Natural killer cell (primary cell): ENCODE measurements at regions not wholly inside any gene's neighbourhood (a gene's known extent, or its start where the extent isn't known, plus 50 kb on each side); places are given as distances from the start of the nearest gene placed in this dataset.

ENCODE experiments used
- ATAC-seq, 3 donors: fragments of 150-1000 bp in 2 of 3; fragments of 200-7000 bp in 1 of 3; cut with Tn5 transposase; 1 replicate in 1 of 3; 2 replicates in 2 of 3; pipeline ENCODE4 v1.10.0; 2021; ENCODE audit warnings: mild to moderate bottlenecking in 2 of 3, moderate library complexity in 2 of 3
- DNase-seq, 2 donors: peaks; one replicate each; pipeline versions ENCODE4 v3.0.0 to v3.0.0-alpha.2; 2013 to 2021; ENCODE audit warnings: mixed read lengths in 1 of 2
- H3K27ac ChIP-seq: one replicate; pipeline ENCODE4 v1.5.1; 2013; ENCODE audit warnings: mild to moderate bottlenecking, low read length
- H3K27me3 ChIP-seq: one replicate; pipeline ENCODE4 v1.6.1; 2013; ENCODE audit warnings: low read length; ENCODE audit not compliant: control insufficient read depth, insufficient read depth
- H3K36me3 ChIP-seq: one replicate; pipeline ENCODE4 v1.6.1; 2013; ENCODE audit warnings: low read length; ENCODE audit not compliant: control insufficient read depth, insufficient read depth
- H3K4me1 ChIP-seq: one replicate; pipeline ENCODE4 v1.6.1; 2013; ENCODE audit warnings: low read length; ENCODE audit not compliant: control insufficient read depth, insufficient read depth
- H3K4me3 ChIP-seq: one replicate; pipeline ENCODE4 v1.5.1; 2013; ENCODE audit warnings: low read length
- H3K9me3 ChIP-seq: one replicate; pipeline ENCODE4 v1.6.1; 2013; ENCODE audit warnings: low read length; ENCODE audit not compliant: control insufficient read depth, insufficient read depth
- H3K27ac Mint-ChIP-seq, 2 donors: one replicate each; pipeline ENCODE4 v1.8.0; 2022; ENCODE audit warnings: mild to moderate bottlenecking in 2 of 2, mixed read lengths in 2 of 2, moderate library complexity in 1 of 2
- H3K27me3 Mint-ChIP-seq, 2 donors: one replicate each; pipeline ENCODE4 v1.8.0; 2022; ENCODE audit warnings: low read depth in 2 of 2, mixed read lengths in 2 of 2
- H3K36me3 Mint-ChIP-seq: one replicate; pipeline ENCODE4 v1.8.0; 2022; ENCODE audit warnings: mixed read lengths
- H3K4me1 Mint-ChIP-seq, 2 donors: one replicate each; pipeline ENCODE4 v1.8.0; 2022; ENCODE audit warnings: mixed read lengths in 2 of 2
- H3K4me3 Mint-ChIP-seq: one replicate; pipeline ENCODE4 v1.8.0; 2022; ENCODE audit warnings: mild to moderate bottlenecking, moderate library complexity, mixed read lengths
- H3K9me3 Mint-ChIP-seq, 2 donors: one replicate each; pipeline ENCODE4 v1.8.0; 2022; ENCODE audit warnings: mixed read lengths in 2 of 2
- CTCF ChIP-seq: fragments of 200-600 bp; IDR thresholded peaks from one replicate; pipeline ENCODE4 v1.8.0; 2022; ENCODE audit warnings: antibody characterized with exemption
- WGBS: methylation state at CpG from one replicate; pipeline ENCODE4 v1.1.7; 2013; ENCODE audit warnings: missing lambda C conversion rate; ENCODE audit not compliant: insufficient coverage; 5-methylcytosine and 5-hydroxymethylcytosine counted together
- intact Hi-C: fragments of 100-400 bp; cut with micrococcal nuclease; formaldehyde crosslinking; loops from one replicate; pipeline ENCODE4 v1.14.2; 2022

- no peaks in the 10 kb centered on the region for H3K36me3 ChIP-seq
- peaks cover 0 to 3% of the 10 kb centered on the region in 2 donors for H3K4me1 Mint-ChIP-seq
- ATAC-seq (no peak), DNase-seq (no peak)
- no peak overlapping the region for H3K4me3 ChIP-seq
- TF ChIP-seq CTCF = no peak
- no peaks in the 10 kb centered on the region for H3K9me3 Mint-ChIP-seq
- H3K9me3 ChIP-seq = no peaks in the 10 kb centered on the region
- H3K4me1 ChIP-seq = no peaks in the 10 kb centered on the region
- no peak overlapping the region for H3K27ac ChIP-seq
- H3K36me3 Mint-ChIP-seq = no peaks in the 10 kb centered on the region
- WGBS = 86% methylated on average over 4 of the region's 5 CpGs
- no peaks in the 10 kb centered on the region for H3K27me3 ChIP-seq
- intact Hi-C loops = no loop called here
- H3K4me3 Mint-ChIP-seq = no peak overlapping the region
- H3K27me3 Mint-ChIP-seq = no peaks in the 10 kb centered on the region
- H3K27ac Mint-ChIP-seq = no peak overlapping the region
Observed at GRCh38 chr20:40856653-40857052, 167.6 kb upstream of the MAFB start.

DNA sequence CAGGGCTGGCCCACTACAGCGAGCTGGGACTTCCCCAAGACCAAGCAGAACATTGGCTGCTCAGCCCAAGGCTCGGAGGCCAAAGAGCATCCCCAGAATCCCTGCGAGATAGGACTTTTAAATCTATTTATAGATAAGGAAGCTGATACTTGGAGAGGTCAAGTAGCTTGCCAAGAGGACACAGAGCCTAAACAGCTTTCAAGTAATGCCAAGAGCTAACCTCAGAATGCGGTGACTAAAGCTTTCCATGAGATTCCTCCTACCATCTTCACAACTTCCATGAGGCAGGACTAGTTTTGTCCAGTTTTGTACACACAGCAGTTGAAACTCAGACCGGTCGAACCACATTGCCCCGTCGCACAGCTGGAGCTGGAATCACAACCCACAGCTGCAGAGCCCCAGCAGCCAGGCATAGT is 168.1 kb upstream of the TOP1 start:
- H3K36me3 Mint-ChIP-seq = no peaks in the 10 kb centered on the region

DNA sequence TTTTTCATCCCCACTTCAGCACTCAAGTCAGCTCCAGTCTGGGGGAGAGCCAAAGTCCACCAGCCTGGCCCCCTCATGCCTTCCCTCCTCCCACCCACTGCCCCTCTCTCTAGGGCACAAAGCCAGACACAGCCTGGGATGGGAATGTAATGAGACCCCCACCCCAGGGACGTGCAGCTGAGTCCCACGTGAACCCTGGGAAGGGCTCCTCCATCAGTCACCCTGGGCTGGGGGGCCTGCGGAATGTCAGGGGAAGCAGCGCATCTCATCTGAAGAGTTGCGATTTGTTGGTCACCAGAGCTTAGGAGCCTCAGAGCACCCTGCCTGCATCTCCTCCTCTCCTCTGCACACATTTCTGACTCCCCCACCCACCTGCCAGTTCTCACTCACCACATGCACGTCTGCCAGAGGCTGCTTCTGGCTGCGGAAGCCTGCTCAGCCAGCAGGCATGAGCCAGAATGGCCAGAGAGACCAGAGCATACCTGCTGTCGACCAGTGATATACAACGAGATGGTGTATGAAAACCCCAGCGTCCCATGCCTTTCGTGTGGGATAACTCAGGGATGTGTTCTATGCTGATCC is 167.1 kb upstream of the TOP1 start:
- Histone ChIP-seq H3K4me1 (no peaks in the 10 kb centered on the region), H3K36me3 (no peaks in the 10 kb centered on the region), H3K27me3 (no peaks in the 10 kb centered on the region), H3K4me3 (no peak overlapping the region), H3K27ac (no peak overlapping the region), H3K9me3 (no peaks in the 10 kb centered on the region)
- DNase-seq = no peak
- no peak for TF ChIP-seq CTCF
- Mint-ChIP-seq H3K27ac (no peak overlapping the region), H3K4me3 (no peak overlapping the region), H3K4me1 (no peaks in the 10 kb centered on the region), H3K27me3 (no peaks in the 10 kb centered on the region), H3K36me3 (no peaks in the 10 kb centered on the region), H3K9me3 (no peaks in the 10 kb centered on the region)
- 84% methylated on average over 11 of the region's 11 CpGs for WGBS
- ATAC-seq = no peak
- intact Hi-C loops = no loop called here

More for the DNA sequence above, 168.1 kb upstream of the TOP1 start:
- no peaks in the 10 kb centered on the region for H3K27me3 Mint-ChIP-seq
- no peak overlapping the region for H3K4me3 ChIP-seq
- H3K9me3 Mint-ChIP-seq = no peaks in the 10 kb centered on the region
- no peaks in the 10 kb centered on the region for H3K27me3 ChIP-seq
- no peaks in the 10 kb centered on the region for H3K4me1 ChIP-seq
- no peak for TF ChIP-seq CTCF
- intact Hi-C loops = no loop called here
- H3K4me3 Mint-ChIP-seq = no peak overlapping the region
- no peak overlapping the region for H3K27ac Mint-ChIP-seq
- H3K36me3 ChIP-seq = no peaks in the 10 kb centered on the region
- WGBS = 98% methylated on average over 8 of the region's 8 CpGs
- ATAC-seq = no peak
- DNase-seq = no peak
- no peak overlapping the region for H3K27ac ChIP-seq
- no peaks in the 10 kb centered on the region for H3K4me1 Mint-ChIP-seq
- H3K9me3 ChIP-seq = no peaks in the 10 kb centered on the region

- Histone ChIP-seq H3K4me1 (no peaks in the 10 kb centered on the region), H3K27me3 (no peaks in the 10 kb centered on the region), H3K9me3 (no peaks in the 10 kb centered on the region), H3K27ac (no peak overlapping the region), H3K36me3 (no peaks in the 10 kb centered on the region), H3K4me3 (no peak overlapping the region)
- no peak for DNase-seq
- no peak overlapping the region for H3K4me3 Mint-ChIP-seq
- no peaks in the 10 kb centered on the region for H3K36me3 Mint-ChIP-seq
- ATAC-seq = no peak
- no peak for TF ChIP-seq CTCF
- no peak overlapping the region for H3K27ac Mint-ChIP-seq
- no peaks in the 10 kb centered on the region for H3K27me3 Mint-ChIP-seq
- intact Hi-C loops = no loop called here
- 91% methylated on average over 3 of the region's 3 CpGs for WGBS
- H3K9me3 Mint-ChIP-seq = no peaks in the 10 kb centered on the region
- no peaks in the 10 kb centered on the region for H3K4me1 Mint-ChIP-seq
Observed at GRCh38 chr20:40863355-40863919, 165.2 kb upstream of the TOP1 start.
